CD14-positive monocyte (primary cell): ENCODE measurements at regions not wholly inside any gene's neighbourhood (a gene's known extent, or its start where the extent isn't known, plus 50 kb on each side); places are given as distances from the start of the nearest gene placed in this dataset.

Source experiments
- DNase-seq, 3 donors: peaks; one replicate each; pipeline ENCODE4 v3.0.0-alpha.2; 2011 to 2022
- H2AFZ ChIP-seq: 2 replicates; pipeline ENCODE4 v1.6.0; 2012; ENCODE audit warnings: mild to moderate bottlenecking, low read depth, low read length, inconsistent platforms; ENCODE audit not compliant: insufficient read depth, poor library complexity, severe bottlenecking
- H3K27ac ChIP-seq, 2 donors: 1 replicate in 1 of 2; 2 replicates in 1 of 2; pipeline ENCODE4 v1.5.1; 2012 to 2013; ENCODE audit warnings: low read length in 2 of 2, control low read depth in 1 of 2, inconsistent platforms in 1 of 2, low read depth in 1 of 2, mild to moderate bottlenecking in 1 of 2
- H3K27me3 ChIP-seq, 2 donors: one replicate each; pipeline versions ENCODE4 v1.6.0 to v1.6.1; 2011 to 2013; ENCODE audit warnings: low read length in 2 of 2; ENCODE audit not compliant: control insufficient read depth in 2 of 2, insufficient read depth in 2 of 2
- H3K36me3 ChIP-seq, 2 donors: replicated peaks in 1 of 2; 1 replicate in 1 of 2; 2 replicates in 1 of 2; pipeline versions ENCODE4 v1.5.1 to v1.6.1; 2012 to 2013; ENCODE audit warnings: low read length in 2 of 2, control low read depth in 1 of 2, inconsistent platforms in 1 of 2, mild to moderate bottlenecking in 1 of 2; ENCODE audit not compliant: insufficient read depth in 2 of 2, control insufficient read depth in 1 of 2
- H3K4me1 ChIP-seq, 2 donors: 1 replicate in 1 of 2; 2 replicates in 1 of 2; pipeline versions ENCODE4 v1.5.1 to v1.6.1; 2012 to 2013; ENCODE audit warnings: low read length in 2 of 2, control low read depth in 1 of 2, inconsistent platforms in 1 of 2, mild to moderate bottlenecking in 1 of 2, moderate library complexity in 1 of 2; ENCODE audit not compliant: insufficient read depth in 2 of 2, control insufficient read depth in 1 of 2
- H3K4me2 ChIP-seq: replicated peaks from 2 replicates; pipeline ENCODE3; 2012; ENCODE audit warnings: low read length, moderate library complexity, mild to moderate bottlenecking; ENCODE audit not compliant: poor library complexity, severe bottlenecking; ENCODE audit errors: extremely low read depth
- H3K4me3 ChIP-seq, 3 experiments: fragments of 200-600 bp in 1 of 3; sonication (generic) in 1 of 3; replicated peaks in 1 of 3; 1 replicate in 2 of 3; 2 replicates in 1 of 3; pipeline ENCODE4 v1.5.1; 2011 to 2013; ENCODE audit warnings: low read length in 3 of 3, mild to moderate bottlenecking in 3 of 3, control low read depth in 2 of 3, low read depth in 2 of 3, inconsistent platforms in 1 of 3, moderate library complexity in 1 of 3
- H3K79me2 ChIP-seq: 2 replicates; pipeline ENCODE4 v1.6.0; 2012; ENCODE audit warnings: mild to moderate bottlenecking, control low read depth, inconsistent platforms, low read length, moderate library complexity; ENCODE audit not compliant: insufficient read depth
- H3K9ac ChIP-seq: 2 replicates; pipeline ENCODE4 v1.6.0; 2017; ENCODE audit warnings: low read length, mild to moderate bottlenecking; ENCODE audit not compliant: insufficient read depth, poor library complexity, severe bottlenecking
- H3K9me3 ChIP-seq, 2 donors: replicated peaks in 1 of 2; 1 replicate in 1 of 2; 2 replicates in 1 of 2; pipeline versions ENCODE4 v1.5.1 to v1.6.1; 2012 to 2013; ENCODE audit warnings: low read length in 2 of 2, control low read depth in 1 of 2; ENCODE audit not compliant: control insufficient read depth in 1 of 2, insufficient read depth in 1 of 2
- H4K20me1 ChIP-seq: 2 replicates; pipeline ENCODE4 v1.6.0; 2012; ENCODE audit warnings: mild to moderate bottlenecking, low read length, control low read depth, moderate library complexity; ENCODE audit not compliant: insufficient read depth
- H3K27ac Mint-ChIP-seq, 7 donors: one replicate each; pipeline ENCODE4 v1.8.0; 2020; ENCODE audit warnings: mild to moderate bottlenecking in 7 of 7, mixed read lengths in 7 of 7, moderate library complexity in 6 of 7, inconsistent platforms in 2 of 7
- H3K27me3 Mint-ChIP-seq, 3 donors: one replicate each; pipeline ENCODE4 v1.8.0; 2021 to 2022; ENCODE audit warnings: low read depth in 3 of 3, mild to moderate bottlenecking in 3 of 3, mixed read lengths in 3 of 3, moderate library complexity in 3 of 3, inconsistent platforms in 1 of 3
- H3K36me3 Mint-ChIP-seq, 2 donors: one replicate each; pipeline ENCODE4 v1.8.0; 2020; ENCODE audit warnings: mixed read lengths in 2 of 2, inconsistent platforms in 1 of 2, mild to moderate bottlenecking in 1 of 2
- H3K4me1 Mint-ChIP-seq: one replicate; pipeline ENCODE4 v1.8.0; 2020; ENCODE audit warnings: mild to moderate bottlenecking, mixed read lengths
- H3K4me3 Mint-ChIP-seq, 2 donors: one replicate each; pipeline ENCODE4 v1.8.0; 2020; ENCODE audit warnings: mild to moderate bottlenecking in 2 of 2, mixed read lengths in 2 of 2, moderate library complexity in 1 of 2
- H3K9me3 Mint-ChIP-seq, 7 donors: one replicate each; pipeline ENCODE4 v1.8.0; 2020 to 2022; ENCODE audit warnings: mixed read lengths in 7 of 7, mild to moderate bottlenecking in 6 of 7, moderate library complexity in 6 of 7, inconsistent platforms in 2 of 7
- CTCF ChIP-seq: fragments of 200-600 bp; IDR thresholded peaks from one replicate; pipeline ENCODE4 v1.8.0; 2022; ENCODE audit warnings: antibody characterized with exemption, mild to moderate bottlenecking
- WGBS: methylation state at CpG from one replicate; pipeline ENCODE4 v1.1.5; 2013; ENCODE audit warnings: missing lambda C conversion rate; ENCODE audit not compliant: insufficient coverage; 5-methylcytosine and 5-hydroxymethylcytosine counted together
- intact Hi-C, 2 donors: fragments of 100-400 bp; cut with micrococcal nuclease; formaldehyde crosslinking; loops; one replicate each; pipeline versions ENCODE4 v1.15.0 to v1.15.1; 2023

- no peak overlapping the region for H3K27ac Mint-ChIP-seq
- Histone ChIP-seq H3K27me3 (no peaks in the 10 kb centered on the region), H3K9me3 (no peaks in the 10 kb centered on the region), H3K4me3 (no peak overlapping the region), H3K36me3 (no peaks in the 10 kb centered on the region), H3K9ac (no peak overlapping the region), H3K79me2 (no peaks in the 10 kb centered on the region), H3K4me2 (no peak overlapping the region), H3K27ac (no peak overlapping the region), H4K20me1 (no peaks in the 10 kb centered on the region), H3K4me1 (no peaks in the 10 kb centered on the region), H2AFZ (no peak overlapping the region)
- no peaks in the 10 kb centered on the region for H3K36me3 Mint-ChIP-seq
- H3K27me3 Mint-ChIP-seq: peaks cover 12 to 20% (median 12%) of the 10 kb centered on the region in 3 donors
- intact Hi-C loops: no loop called here
- WGBS: 95% methylated on average over 11 of the region's 18 CpGs
- H3K4me3 Mint-ChIP-seq: no peak overlapping the region
- no peaks in the 10 kb centered on the region for H3K4me1 Mint-ChIP-seq
- TF ChIP-seq CTCF: no peak
- H3K9me3 Mint-ChIP-seq: peaks cover 0 to 13% (median 7%) of the 10 kb centered on the region in 7 donors
- no peak for DNase-seq
Measured at GRCh38 chr16:87229230-87230188, 87.7 kb downstream of the C16orf95 start.

- Mint-ChIP-seq H3K27me3 (peaks cover 16 to 20% (median 19%) of the 10 kb centered on the region in 3 donors), H3K4me3 (no peak overlapping the region), H3K9me3 (peaks cover 0 to 13% (median 7%) of the 10 kb centered on the region in 7 donors), H3K4me1 (peaks cover 4% of the 10 kb centered on the region), H3K27ac (no peak overlapping the region), H3K36me3 (no peaks in the 10 kb centered on the region)
- intact Hi-C loops: no loop called here
- TF ChIP-seq CTCF: no peak
- Histone ChIP-seq H3K27me3 (peaks cover 0 to 3% of the 10 kb centered on the region in 2 donors), H3K4me3 (no peak overlapping the region), H3K4me1 (peaks cover under 1 to 2% of the 10 kb centered on the region in 2 donors), H2AFZ (no peak overlapping the region), H3K27ac (no peak overlapping the region), H3K79me2 (no peaks in the 10 kb centered on the region), H3K4me2 (no peak overlapping the region), H3K36me3 (no peaks in the 10 kb centered on the region), H4K20me1 (no peaks in the 10 kb centered on the region), H3K9ac (no peak overlapping the region), H3K9me3 (no peaks in the 10 kb centered on the region)
- DNase-seq: no peak
- 92% methylated on average over 2 of the region's 4 CpGs for WGBS
Measured at GRCh38 chr16:87230571-87230970, 86.6 kb downstream of the C16orf95 start.
